22Rv1 (cell line): ENCODE measurements at regions not wholly inside any gene's neighbourhood (a gene's known extent, or its start where the extent isn't known, plus 50 kb on each side); places are given as distances from the start of the nearest gene placed in this dataset.

Experiments used
- ZFX ChIP-seq: fragments of 450-650 bp; IDR thresholded peaks from 2 replicates; pipeline ENCODE4 v1.6.1; 2017; ENCODE audit warnings: antibody characterized with exemption, borderline replicate concordance
- TF ChIP-seq, protein P1 (sequence below): fragments of 450-650 bp; IDR thresholded peaks from 2 replicates; pipeline ENCODE4 v1.5.1; 2017; ENCODE audit warnings: mild to moderate bottlenecking

DNA sequence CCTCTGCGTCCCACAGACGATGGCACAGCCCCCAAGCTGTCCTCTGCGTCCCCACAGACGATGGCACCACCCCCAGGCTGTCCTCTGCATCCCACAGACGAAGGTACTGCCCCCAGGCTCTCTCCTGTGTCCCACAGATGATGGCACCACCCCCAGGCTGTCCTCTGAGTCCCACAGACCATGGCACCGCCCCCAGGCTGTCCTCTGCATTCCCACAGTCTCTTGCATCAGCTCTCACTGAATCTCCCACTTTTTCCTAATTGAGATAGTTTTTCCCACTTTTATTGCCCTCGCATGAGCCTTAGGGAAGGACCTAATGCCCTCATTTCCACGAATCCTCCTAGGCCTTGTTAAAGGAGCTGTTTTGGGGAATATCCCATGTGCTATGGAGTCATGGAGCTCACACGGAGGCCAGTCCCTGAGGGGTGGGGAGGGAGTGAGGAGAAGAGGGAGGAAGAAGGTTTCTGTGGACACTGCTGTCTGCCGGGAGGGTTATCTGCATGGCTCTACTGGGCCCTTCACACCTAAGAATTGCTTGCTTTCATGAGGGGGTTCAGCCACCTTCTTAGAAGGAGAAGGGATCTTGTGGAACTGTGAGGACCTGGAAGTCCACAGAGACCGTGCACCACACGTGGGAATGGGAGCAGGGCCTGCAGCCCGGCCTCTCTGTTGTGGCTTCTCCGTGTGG is 58.2 kb upstream of the PTCH1 start:
- TF ChIP-seq, protein P1, sequence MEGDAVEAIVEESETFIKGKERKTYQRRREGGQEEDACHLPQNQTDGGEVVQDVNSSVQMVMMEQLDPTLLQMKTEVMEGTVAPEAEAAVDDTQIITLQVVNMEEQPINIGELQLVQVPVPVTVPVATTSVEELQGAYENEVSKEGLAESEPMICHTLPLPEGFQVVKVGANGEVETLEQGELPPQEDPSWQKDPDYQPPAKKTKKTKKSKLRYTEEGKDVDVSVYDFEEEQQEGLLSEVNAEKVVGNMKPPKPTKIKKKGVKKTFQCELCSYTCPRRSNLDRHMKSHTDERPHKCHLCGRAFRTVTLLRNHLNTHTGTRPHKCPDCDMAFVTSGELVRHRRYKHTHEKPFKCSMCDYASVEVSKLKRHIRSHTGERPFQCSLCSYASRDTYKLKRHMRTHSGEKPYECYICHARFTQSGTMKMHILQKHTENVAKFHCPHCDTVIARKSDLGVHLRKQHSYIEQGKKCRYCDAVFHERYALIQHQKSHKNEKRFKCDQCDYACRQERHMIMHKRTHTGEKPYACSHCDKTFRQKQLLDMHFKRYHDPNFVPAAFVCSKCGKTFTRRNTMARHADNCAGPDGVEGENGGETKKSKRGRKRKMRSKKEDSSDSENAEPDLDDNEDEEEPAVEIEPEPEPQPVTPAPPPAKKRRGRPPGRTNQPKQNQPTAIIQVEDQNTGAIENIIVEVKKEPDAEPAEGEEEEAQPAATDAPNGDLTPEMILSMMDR = no peak
- TF ChIP-seq ZFX = no peak
